GM12872 (cell line): ENCODE measurements at regions not wholly inside any gene's neighbourhood (a gene's known extent, or its start where the extent isn't known, plus 50 kb on each side); places are given as distances from the start of the nearest gene placed in this dataset.

Experiments
- TF ChIP-seq, protein P1 (sequence below): IDR thresholded peaks from 3 replicates; pipeline ENCODE4 v1.5.1; 2011; ENCODE audit warnings: low read depth, mild to moderate bottlenecking, low read length, moderate library complexity; ENCODE audit not compliant: insufficient read depth

GRCh38 chr13:106263801-106264200 is 271.7 kb downstream of the EFNB2 start:
- TF ChIP-seq, protein P1, sequence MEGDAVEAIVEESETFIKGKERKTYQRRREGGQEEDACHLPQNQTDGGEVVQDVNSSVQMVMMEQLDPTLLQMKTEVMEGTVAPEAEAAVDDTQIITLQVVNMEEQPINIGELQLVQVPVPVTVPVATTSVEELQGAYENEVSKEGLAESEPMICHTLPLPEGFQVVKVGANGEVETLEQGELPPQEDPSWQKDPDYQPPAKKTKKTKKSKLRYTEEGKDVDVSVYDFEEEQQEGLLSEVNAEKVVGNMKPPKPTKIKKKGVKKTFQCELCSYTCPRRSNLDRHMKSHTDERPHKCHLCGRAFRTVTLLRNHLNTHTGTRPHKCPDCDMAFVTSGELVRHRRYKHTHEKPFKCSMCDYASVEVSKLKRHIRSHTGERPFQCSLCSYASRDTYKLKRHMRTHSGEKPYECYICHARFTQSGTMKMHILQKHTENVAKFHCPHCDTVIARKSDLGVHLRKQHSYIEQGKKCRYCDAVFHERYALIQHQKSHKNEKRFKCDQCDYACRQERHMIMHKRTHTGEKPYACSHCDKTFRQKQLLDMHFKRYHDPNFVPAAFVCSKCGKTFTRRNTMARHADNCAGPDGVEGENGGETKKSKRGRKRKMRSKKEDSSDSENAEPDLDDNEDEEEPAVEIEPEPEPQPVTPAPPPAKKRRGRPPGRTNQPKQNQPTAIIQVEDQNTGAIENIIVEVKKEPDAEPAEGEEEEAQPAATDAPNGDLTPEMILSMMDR = no peak

DNA sequence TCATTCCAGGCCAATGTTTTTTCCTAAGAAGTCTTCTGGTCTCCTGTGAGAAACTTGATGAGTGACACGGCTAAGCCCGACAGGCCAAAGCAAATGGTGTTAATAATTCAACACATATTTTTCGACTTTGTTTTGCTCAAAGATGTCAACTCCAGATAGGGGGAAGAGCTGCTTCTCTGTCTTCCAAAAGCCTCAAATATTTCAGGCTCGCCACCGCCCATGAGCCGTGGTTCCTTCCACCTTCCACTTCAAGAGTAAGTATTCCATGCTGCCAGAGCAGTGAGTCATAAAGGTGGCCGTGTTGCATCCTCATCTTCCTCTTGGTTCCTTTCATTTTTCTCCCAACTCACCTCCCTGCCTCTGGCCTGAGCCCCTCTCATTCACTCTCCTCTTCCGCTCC is 272.6 kb downstream of the EFNB2 start:
- TF ChIP-seq, protein P1 = no peak

DNA sequence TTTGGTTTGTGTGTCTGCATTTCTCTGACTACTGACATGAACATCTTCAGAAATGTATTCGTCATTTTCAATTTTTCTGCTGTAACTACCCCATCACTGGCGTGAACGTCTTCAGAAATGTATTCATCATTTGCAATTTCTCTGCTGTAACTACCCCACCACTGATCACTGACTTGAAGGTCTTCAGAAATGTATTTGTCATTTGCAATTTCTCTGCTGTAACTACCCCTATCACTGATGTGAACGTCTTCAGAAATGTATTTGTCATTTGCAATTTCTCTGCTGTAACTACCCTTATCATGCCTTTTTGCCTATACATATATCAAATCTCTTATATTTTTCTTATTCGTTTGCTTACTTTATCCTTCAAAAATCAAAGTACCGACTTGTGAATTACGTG is 274.0 kb downstream of the EFNB2 start:
- TF ChIP-seq, protein P1 = no peak

GRCh38 chr13:106260352-106260751 is 275.1 kb downstream of the EFNB2 start:
- TF ChIP-seq, protein P1 = no peak

GRCh38 chr13:106259928-106260327 is 275.5 kb downstream of the EFNB2 start:
- TF ChIP-seq, protein P1 = no peak

DNA sequence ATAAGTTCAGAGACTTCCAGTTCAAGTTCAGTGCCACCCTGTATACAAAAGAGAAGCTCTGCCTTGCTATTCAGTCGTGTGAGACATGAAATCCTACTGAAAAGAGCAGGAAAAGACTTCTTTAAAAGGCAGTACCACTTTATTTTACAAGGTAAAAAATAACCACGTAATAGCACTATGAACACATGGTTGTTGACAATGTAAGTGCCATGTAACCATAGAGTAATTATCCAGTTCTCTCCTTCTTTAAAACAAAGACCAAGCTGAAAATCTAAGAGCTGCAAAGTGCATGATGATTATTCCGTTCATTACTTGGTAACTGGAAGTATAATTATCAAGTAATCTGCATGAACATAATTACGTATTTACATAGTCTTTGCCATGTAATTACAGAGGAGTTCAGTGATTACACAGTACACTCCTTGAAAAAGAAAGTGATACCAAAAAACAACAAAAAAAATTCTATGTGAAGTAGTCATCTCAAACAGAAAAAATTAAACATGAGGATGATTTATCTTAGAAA is 288.7 kb downstream of the EFNB2 start:
- TF ChIP-seq, protein P1 = no peak

DNA sequence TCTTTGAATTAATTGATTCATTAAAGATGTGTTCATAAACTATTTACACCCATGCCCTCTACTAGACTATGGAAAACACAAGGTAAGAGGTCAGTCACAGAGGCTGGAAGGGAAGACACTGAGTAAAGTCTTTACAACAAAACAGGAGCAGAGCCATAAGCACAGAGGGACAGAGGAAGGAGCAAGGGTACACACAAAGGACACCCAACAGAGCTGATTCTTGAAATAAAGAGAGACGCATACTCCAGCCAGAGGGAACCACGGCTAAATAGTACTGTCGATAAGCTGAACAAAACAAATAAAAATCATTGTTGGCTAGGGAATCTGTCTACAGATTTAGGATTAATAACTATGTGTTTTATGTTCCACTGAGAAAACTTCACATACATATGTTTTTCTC is 289.2 kb downstream of the EFNB2 start:
- TF ChIP-seq, protein P1 = no peak

GRCh38 chr13:106243011-106243565 is 292.4 kb downstream of the EFNB2 start:
- TF ChIP-seq, protein P1 = no peak
